ENCODE measurements at regions not wholly inside any gene's neighbourhood (a gene's known extent, or its start where the extent isn't known, plus 50 kb on each side); places are given as distances from the start of the nearest gene placed in this dataset.

- no peak for TF ChIP-seq BHLHE40 (IDR thresholded peaks at IDR 0.05; ENCODE audit: borderline replicate concordance)
- peak; percentile 61 for TF ChIP-seq PKNOX1 (IDR thresholded peaks at IDR 0.05)
- TF ChIP-seq SP1 (IDR thresholded peaks at IDR 0.05): no peak
- ChIA-PET POLR2A (no interaction called here), CTCF (interaction anchor here (0.7 kb wide), 1 partner anchor 30 kb away, joined by 3 read pairs; no protein-coding TSS in a partner anchor)
- peak; percentile 9 for DNase-seq (ENCODE audit: extremely low spot score)
Measured at GRCh38 chr4:173782660-173783059, 252.6 kb upstream of the HAND2 start.

- TF ChIP-seq BHLHE40 (IDR thresholded peaks at IDR 0.05; ENCODE audit: borderline replicate concordance) (no peak), SP1 (IDR thresholded peaks at IDR 0.05) (no peak), TARDBP (IDR thresholded peaks at IDR 0.05) (no peak), FOXK2 (IDR thresholded peaks at IDR 0.05) (no peak), CTBP1 (IDR thresholded peaks at IDR 0.05; ENCODE audit: borderline replicate concordance) (no peak), ZNF384 (IDR thresholded peaks at IDR 0.05) (no peak), LEF1 (IDR thresholded peaks at IDR 0.05; ENCODE audit: borderline replicate concordance) (no peak), ARNT (IDR thresholded peaks at IDR 0.05) (no peak), ELF4 (IDR thresholded peaks at IDR 0.05) (no peak), L3MBTL2 (conservative IDR thresholded peaks at IDR 0.05) (no peak), FOXM1 (IDR thresholded peaks at IDR 0.05; ENCODE audit: borderline replicate concordance) (no peak)
- ChIA-PET CTCF (no interaction called here), POLR2A (no interaction called here)
- no peak for DNase-seq (ENCODE audit: extremely low spot score)
Measured at GRCh38 chr4:173777921-173778320, 247.9 kb upstream of the HAND2 start.

GRCh38 chr4:173777421-173777820, 247.4 kb upstream of the HAND2 start:
- ChIA-PET POLR2A (no interaction called here), CTCF (no interaction called here)
- no peak for DNase-seq (ENCODE audit: extremely low spot score)
- no peak for TF ChIP-seq FOXM1 (IDR thresholded peaks at IDR 0.05; ENCODE audit: borderline replicate concordance)
- no peak for TF ChIP-seq FOXA1 (IDR thresholded peaks at IDR 0.05)
- TF ChIP-seq LEF1 (IDR thresholded peaks at IDR 0.05; ENCODE audit: borderline replicate concordance): no peak
- TF ChIP-seq ARNT (IDR thresholded peaks at IDR 0.05): no peak
- no peak for TF ChIP-seq L3MBTL2 (conservative IDR thresholded peaks at IDR 0.05)
- no peak for TF ChIP-seq ELF4 (IDR thresholded peaks at IDR 0.05)
- TF ChIP-seq NFRKB (IDR thresholded peaks at IDR 0.05): no peak
- TF ChIP-seq HDGF (IDR thresholded peaks at IDR 0.05; ENCODE audit: borderline replicate concordance): no peak
- TF ChIP-seq BHLHE40 (IDR thresholded peaks at IDR 0.05; ENCODE audit: borderline replicate concordance): no peak
- TF ChIP-seq SP1 (IDR thresholded peaks at IDR 0.05): no peak
- no peak for TF ChIP-seq SUZ12 (IDR thresholded peaks at IDR 0.05)
- TF ChIP-seq PKNOX1 (IDR thresholded peaks at IDR 0.05): no peak
- no peak for TF ChIP-seq ZNF384 (IDR thresholded peaks at IDR 0.05)
- no peak for TF ChIP-seq CTBP1 (IDR thresholded peaks at IDR 0.05; ENCODE audit: borderline replicate concordance)
- no peak for TF ChIP-seq FOXK2 (IDR thresholded peaks at IDR 0.05)
- no peak for TF ChIP-seq TARDBP (IDR thresholded peaks at IDR 0.05)

GRCh38 chr4:173769568-173769967, 239.5 kb upstream of the HAND2 start:
- POLR2A ChIA-PET: no interaction called here
- CTCF ChIA-PET: no interaction called here
- DNase-seq (ENCODE audit: extremely low spot score): no peak
- TF ChIP-seq TARDBP (IDR thresholded peaks at IDR 0.05) (no peak), ARNT (IDR thresholded peaks at IDR 0.05) (no peak), PKNOX1 (IDR thresholded peaks at IDR 0.05) (no peak), CTBP1 (IDR thresholded peaks at IDR 0.05; ENCODE audit: borderline replicate concordance) (no peak), L3MBTL2 (conservative IDR thresholded peaks at IDR 0.05) (no peak), ZNF384 (IDR thresholded peaks at IDR 0.05) (no peak), SP1 (IDR thresholded peaks at IDR 0.05) (no peak)

GRCh38 chr4:173767650-173768049, 237.6 kb upstream of the HAND2 start:
- no peak for DNase-seq (ENCODE audit: extremely low spot score)
- no peak for TF ChIP-seq ELF4 (IDR thresholded peaks at IDR 0.05)
- no peak for TF ChIP-seq ARNT (IDR thresholded peaks at IDR 0.05)
- TF ChIP-seq SP1 (IDR thresholded peaks at IDR 0.05): no peak
- TF ChIP-seq SUZ12 (IDR thresholded peaks at IDR 0.05): no peak
- TF ChIP-seq PKNOX1 (IDR thresholded peaks at IDR 0.05): no peak
- TF ChIP-seq TARDBP (IDR thresholded peaks at IDR 0.05): no peak
- TF ChIP-seq FOXM1 (IDR thresholded peaks at IDR 0.05; ENCODE audit: borderline replicate concordance): no peak
- no peak for TF ChIP-seq L3MBTL2 (conservative IDR thresholded peaks at IDR 0.05)
- TF ChIP-seq BHLHE40 (IDR thresholded peaks at IDR 0.05; ENCODE audit: borderline replicate concordance): no peak
- no peak for TF ChIP-seq LEF1 (IDR thresholded peaks at IDR 0.05; ENCODE audit: borderline replicate concordance)
- TF ChIP-seq HDGF (IDR thresholded peaks at IDR 0.05; ENCODE audit: borderline replicate concordance): no peak
- TF ChIP-seq FOXA1 (IDR thresholded peaks at IDR 0.05): no peak
- no peak for TF ChIP-seq ZNF384 (IDR thresholded peaks at IDR 0.05)
- ChIA-PET CTCF (interaction anchor here (0.6 kb wide), 1 partner anchor 342 kb away, joined by 4 read pairs; no protein-coding TSS in a partner anchor), POLR2A (no interaction called here)

GRCh38 chr4:173766171-173766600, 236.2 kb upstream of the HAND2 start:
- DNase-seq (ENCODE audit: extremely low spot score): no peak
- ChIA-PET POLR2A (no interaction called here), CTCF (interaction anchor here (0.5 to 1.1 kb wide), 2 partner anchors 13 to 790 kb away, joined by 3 to 4 read pairs; no protein-coding TSS in a partner anchor)
- TF ChIP-seq PKNOX1 (IDR thresholded peaks at IDR 0.05) (no peak), SP1 (IDR thresholded peaks at IDR 0.05) (no peak), NFRKB (IDR thresholded peaks at IDR 0.05) (no peak), HDGF (IDR thresholded peaks at IDR 0.05; ENCODE audit: borderline replicate concordance) (no peak), BHLHE40 (IDR thresholded peaks at IDR 0.05; ENCODE audit: borderline replicate concordance) (no peak)

Measured in HEK293T (cell line).